EH (cell line): ENCODE measurements at regions not wholly inside any gene's neighbourhood (a gene's known extent, or its start where the extent isn't known, plus 50 kb on each side); places are given as distances from the start of the nearest gene placed in this dataset.
A peak's percentile ranks its signal among the peaks of the same experiment; 100 is the strongest.
"Not testable (repeated sequence)": the region's sequence is repeated elsewhere in the genome, so short reads cannot be mapped to it uniquely, and the experiment has no call there.

Source experiments
- DNase-seq: peaks from one replicate; pipeline ENCODE4 v3.0.0-alpha.2; 2015; ENCODE audit warnings: low read depth

GRCh38 chrX:78822157-78822690, 74.7 kb downstream of the LPAR4 start:
- DNase-seq: no peak

- DNase-seq: no peak
Observed at GRCh38 chrX:78831523-78831922, 84.0 kb downstream of the LPAR4 start.

- DNase-seq: no peak
Observed at GRCh38 chrX:78838709-78839108, 91.2 kb downstream of the LPAR4 start.

GRCh38 chrX:78839711-78840110, 92.2 kb downstream of the LPAR4 start:
- no peak for DNase-seq

- DNase-seq: not testable (repeated sequence)
Observed at GRCh38 chrX:78844218-78844617, 96.7 kb downstream of the LPAR4 start.

- DNase-seq: not testable (repeated sequence)
Observed at GRCh38 chrX:78881248-78881647, 63.9 kb upstream of the P2RY10 start.

- DNase-seq: peak; percentile 1
Observed at GRCh38 chrX:78886550-78886949, 58.6 kb upstream of the P2RY10 start.
